Endothelial cell (in vitro differentiated cells): ENCODE measurements at regions not wholly inside any gene's neighbourhood (a gene's known extent, or its start where the extent isn't known, plus 50 kb on each side); places are given as distances from the start of the nearest gene placed in this dataset.

Experiments used
- DNase-seq: peaks from one replicate; pipeline ENCODE4 v3.0.0; 2021; ENCODE audit warnings: low spot score
- H3K27ac Mint-ChIP-seq: one replicate; pipeline ENCODE4 v1.8.0; 2021; ENCODE audit warnings: mixed read lengths, inconsistent platforms; ENCODE audit not compliant: unreplicated experiment
- H3K27me3 Mint-ChIP-seq: one replicate; pipeline ENCODE4 v1.8.0; 2021; ENCODE audit warnings: mild to moderate bottlenecking, moderate library complexity, mixed read lengths, inconsistent platforms; ENCODE audit not compliant: unreplicated experiment
- H3K36me3 Mint-ChIP-seq: one replicate; pipeline ENCODE4 v1.8.0; 2021; ENCODE audit warnings: mild to moderate bottlenecking, low read depth, mixed read lengths, inconsistent platforms; ENCODE audit not compliant: unreplicated experiment
- H3K4me1 Mint-ChIP-seq: one replicate; pipeline ENCODE4 v1.8.0; 2021; ENCODE audit warnings: mild to moderate bottlenecking, mixed read lengths, inconsistent platforms; ENCODE audit not compliant: unreplicated experiment
- H3K4me3 Mint-ChIP-seq: one replicate; pipeline ENCODE4 v1.8.0; 2021; ENCODE audit warnings: mild to moderate bottlenecking, mixed read lengths, inconsistent platforms; ENCODE audit not compliant: unreplicated experiment
- H3K9me3 Mint-ChIP-seq: one replicate; pipeline ENCODE4 v1.8.0; 2021; ENCODE audit warnings: mixed read lengths, inconsistent platforms; ENCODE audit not compliant: unreplicated experiment
- TF ChIP-seq, protein P1 (sequence below): fragments of 200-600 bp; sonication (generic); IDR thresholded peaks from one replicate; pipeline ENCODE4 v1.5.0; 2021; ENCODE audit warnings: antibody characterized with exemption; ENCODE audit not compliant: unreplicated experiment

DNA sequence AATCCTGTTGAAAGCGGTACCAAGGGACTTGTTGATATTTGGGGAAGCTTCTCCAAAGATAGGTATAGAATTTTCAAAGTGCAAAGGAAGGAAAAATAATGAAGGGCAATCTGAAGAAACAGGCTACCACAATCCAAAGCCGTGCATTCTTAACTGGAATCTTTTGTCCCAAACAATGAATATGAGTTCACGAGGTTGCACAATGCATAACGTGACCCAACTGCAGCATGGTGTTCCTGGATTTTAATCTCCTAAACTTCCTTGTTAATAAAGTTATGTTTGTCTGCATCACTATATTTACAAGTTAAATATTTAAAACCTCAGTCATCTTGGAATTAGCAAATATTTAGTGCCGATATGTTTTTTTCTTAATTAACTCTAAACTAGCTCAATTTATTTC lies 203.7 kb downstream of the WDR11 start:
- Mint-ChIP-seq H3K27ac (no peak overlapping the region), H3K36me3 (no peaks in the 10 kb centered on the region), H3K27me3 (no peaks in the 10 kb centered on the region), H3K4me3 (no peak overlapping the region), H3K4me1 (no peaks in the 10 kb centered on the region), H3K9me3 (no peaks in the 10 kb centered on the region)
- TF ChIP-seq, protein P1, sequence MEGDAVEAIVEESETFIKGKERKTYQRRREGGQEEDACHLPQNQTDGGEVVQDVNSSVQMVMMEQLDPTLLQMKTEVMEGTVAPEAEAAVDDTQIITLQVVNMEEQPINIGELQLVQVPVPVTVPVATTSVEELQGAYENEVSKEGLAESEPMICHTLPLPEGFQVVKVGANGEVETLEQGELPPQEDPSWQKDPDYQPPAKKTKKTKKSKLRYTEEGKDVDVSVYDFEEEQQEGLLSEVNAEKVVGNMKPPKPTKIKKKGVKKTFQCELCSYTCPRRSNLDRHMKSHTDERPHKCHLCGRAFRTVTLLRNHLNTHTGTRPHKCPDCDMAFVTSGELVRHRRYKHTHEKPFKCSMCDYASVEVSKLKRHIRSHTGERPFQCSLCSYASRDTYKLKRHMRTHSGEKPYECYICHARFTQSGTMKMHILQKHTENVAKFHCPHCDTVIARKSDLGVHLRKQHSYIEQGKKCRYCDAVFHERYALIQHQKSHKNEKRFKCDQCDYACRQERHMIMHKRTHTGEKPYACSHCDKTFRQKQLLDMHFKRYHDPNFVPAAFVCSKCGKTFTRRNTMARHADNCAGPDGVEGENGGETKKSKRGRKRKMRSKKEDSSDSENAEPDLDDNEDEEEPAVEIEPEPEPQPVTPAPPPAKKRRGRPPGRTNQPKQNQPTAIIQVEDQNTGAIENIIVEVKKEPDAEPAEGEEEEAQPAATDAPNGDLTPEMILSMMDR = no peak
- no peak for DNase-seq

DNA sequence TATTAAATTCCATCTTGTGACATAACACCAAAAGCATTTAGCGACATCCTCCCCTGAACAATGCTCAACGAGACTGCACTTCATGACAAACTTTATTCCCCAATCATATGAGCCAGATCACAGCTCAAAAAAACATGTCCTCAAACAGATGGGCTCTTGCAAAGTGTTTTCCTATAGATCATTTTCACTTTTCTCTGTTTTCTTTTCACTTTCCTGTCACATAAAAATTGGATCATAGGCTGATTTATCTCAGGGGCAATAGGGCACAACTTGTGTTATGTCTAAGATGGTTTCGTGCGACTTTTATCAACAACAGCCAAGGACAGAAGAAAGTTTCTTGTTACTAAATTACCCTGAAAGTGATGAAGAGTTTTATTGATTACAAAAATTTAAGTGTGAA lies 206.1 kb downstream of the WDR11 start:
- Mint-ChIP-seq H3K36me3 (no peaks in the 10 kb centered on the region), H3K4me1 (no peaks in the 10 kb centered on the region), H3K27ac (no peak overlapping the region), H3K27me3 (no peaks in the 10 kb centered on the region), H3K4me3 (no peak overlapping the region), H3K9me3 (no peaks in the 10 kb centered on the region)
- TF ChIP-seq, protein P1 = no peak
- DNase-seq = no peak

DNA sequence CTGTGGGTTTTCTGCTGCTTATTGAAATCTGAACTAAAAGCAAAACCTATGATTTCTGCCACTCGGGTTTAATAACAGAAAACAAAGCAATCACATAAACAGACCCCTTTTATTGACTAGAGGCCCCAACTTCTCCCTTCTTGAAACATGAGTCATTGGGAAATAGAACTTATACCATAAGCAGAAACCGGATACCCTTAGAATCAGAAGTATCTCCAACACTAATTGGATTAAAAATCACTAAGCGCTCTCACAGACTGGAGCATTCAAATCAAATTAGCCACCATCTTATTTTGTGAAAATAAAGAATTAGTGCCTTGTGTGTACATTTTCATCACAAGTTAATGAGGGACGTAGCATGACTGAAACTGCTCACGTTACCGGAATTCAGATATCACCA lies 206.9 kb downstream of the WDR11 start:
- Mint-ChIP-seq H3K27me3 (no peaks in the 10 kb centered on the region), H3K36me3 (no peaks in the 10 kb centered on the region), H3K27ac (no peak overlapping the region), H3K4me1 (no peaks in the 10 kb centered on the region), H3K9me3 (no peaks in the 10 kb centered on the region), H3K4me3 (no peak overlapping the region)
- TF ChIP-seq, protein P1 = no peak
- no peak for DNase-seq

- H3K4me3 Mint-ChIP-seq = no peak overlapping the region
- no peaks in the 10 kb centered on the region for H3K36me3 Mint-ChIP-seq
- H3K27me3 Mint-ChIP-seq = no peaks in the 10 kb centered on the region
- no peak overlapping the region for H3K27ac Mint-ChIP-seq
- no peaks in the 10 kb centered on the region for H3K4me1 Mint-ChIP-seq
- DNase-seq = no peak
- TF ChIP-seq, protein P1 = no peak
- H3K9me3 Mint-ChIP-seq = no peaks in the 10 kb centered on the region
Measured at GRCh38 chr10:121059351-121059750, 208.2 kb downstream of the WDR11 start.

DNA sequence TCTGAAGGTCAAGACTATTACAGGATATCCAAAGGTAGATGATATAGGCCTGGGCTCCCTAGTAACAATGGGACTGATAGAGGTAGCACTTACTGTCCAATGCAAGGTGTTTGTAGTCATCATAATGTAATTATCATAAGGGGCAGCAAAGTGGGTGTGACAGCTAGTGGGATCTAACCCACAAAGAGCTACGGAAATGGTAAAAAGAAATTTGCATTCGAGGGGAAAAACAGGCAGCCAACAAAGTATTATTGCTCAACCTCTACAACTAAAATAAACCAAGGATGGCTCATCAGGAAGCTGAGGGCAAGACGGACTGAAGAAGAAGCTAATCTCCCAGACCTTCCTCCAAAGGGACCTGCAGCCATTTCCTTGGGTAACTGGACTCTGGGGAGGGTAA lies 211.0 kb downstream of the WDR11 start:
- TF ChIP-seq, protein P1 = no peak
- no peak for DNase-seq
- Mint-ChIP-seq H3K4me1 (no peaks in the 10 kb centered on the region), H3K4me3 (no peak overlapping the region), H3K27ac (no peak overlapping the region), H3K36me3 (no peaks in the 10 kb centered on the region), H3K9me3 (no peaks in the 10 kb centered on the region), H3K27me3 (no peaks in the 10 kb centered on the region)
